ENCODE measurements at regions not wholly inside any gene's neighbourhood (a gene's known extent, or its start where the extent isn't known, plus 50 kb on each side); places are given as distances from the start of the nearest gene placed in this dataset.

- H3K27ac ChIP-seq = no peak overlapping the region
- TF ChIP-seq CTCF (IDR thresholded peaks at IDR 0.05) (no peak), POLR2A (IDR thresholded peaks at IDR 0.05) (no peak)
- H3K9me3 ChIP-seq = no peaks in the 10 kb centered on the region
- intact Hi-C loops (cut with DNase I) = no loop called here
- ATAC-seq = no peak
- H3K4me1 ChIP-seq = no peaks in the 10 kb centered on the region
- WGBS, 2 donors = 97 to 100% methylated on average over 1 of the region's 1 CpG
- H3K36me3 ChIP-seq (replicated peaks in 1 of 2; ENCODE audit: insufficient read depth in 1 of 2, low read depth in 2 of 2) = no peaks in the 10 kb centered on the region
- H3K4me3 ChIP-seq = no peak overlapping the region
- no peak for DNase-seq
- no peaks in the 10 kb centered on the region for H3K27me3 ChIP-seq
Observed at GRCh38 chr10:90975096-90975495, 54.2 kb upstream of the ANKRD1 start.

- H3K36me3 ChIP-seq (replicated peaks in 1 of 2; ENCODE audit: insufficient read depth in 1 of 2, low read depth in 2 of 2) = no peaks in the 10 kb centered on the region
- H3K27me3 ChIP-seq = no peaks in the 10 kb centered on the region
- intact Hi-C loops (cut with DNase I) = no loop called here
- 91 to 96% methylated on average over 3 of the region's 3 CpGs for WGBS, 2 donors
- H3K9me3 ChIP-seq = no peaks in the 10 kb centered on the region
- DNase-seq = no peak
- H3K4me1 ChIP-seq = no peaks in the 10 kb centered on the region
- TF ChIP-seq CTCF (IDR thresholded peaks at IDR 0.05) (no peak), POLR2A (IDR thresholded peaks at IDR 0.05) (no peak)
- ATAC-seq = no peak
- H3K27ac ChIP-seq = no peak overlapping the region
- no peak overlapping the region for H3K4me3 ChIP-seq
Observed at GRCh38 chr10:90977162-90977854, 56.4 kb upstream of the ANKRD1 start.

- no peak for DNase-seq
- H3K4me3 ChIP-seq = no peak overlapping the region
- H3K27ac ChIP-seq = no peak overlapping the region
- WGBS, 2 donors = 47 to 63% methylated on average over 3 of the region's 3 CpGs
- intact Hi-C loops (cut with DNase I) = no loop called here
- H3K4me1 ChIP-seq = no peaks in the 10 kb centered on the region
- H3K27me3 ChIP-seq = no peaks in the 10 kb centered on the region
- H3K36me3 ChIP-seq (replicated peaks in 1 of 2; ENCODE audit: insufficient read depth in 1 of 2, low read depth in 2 of 2) = no peaks in the 10 kb centered on the region
- no peaks in the 10 kb centered on the region for H3K9me3 ChIP-seq
- TF ChIP-seq POLR2A (IDR thresholded peaks at IDR 0.05) (no peak), CTCF (IDR thresholded peaks at IDR 0.05) (no peak)
- no peak for ATAC-seq
Observed at GRCh38 chr10:90977855-90978486, 57.1 kb upstream of the ANKRD1 start.

DNA sequence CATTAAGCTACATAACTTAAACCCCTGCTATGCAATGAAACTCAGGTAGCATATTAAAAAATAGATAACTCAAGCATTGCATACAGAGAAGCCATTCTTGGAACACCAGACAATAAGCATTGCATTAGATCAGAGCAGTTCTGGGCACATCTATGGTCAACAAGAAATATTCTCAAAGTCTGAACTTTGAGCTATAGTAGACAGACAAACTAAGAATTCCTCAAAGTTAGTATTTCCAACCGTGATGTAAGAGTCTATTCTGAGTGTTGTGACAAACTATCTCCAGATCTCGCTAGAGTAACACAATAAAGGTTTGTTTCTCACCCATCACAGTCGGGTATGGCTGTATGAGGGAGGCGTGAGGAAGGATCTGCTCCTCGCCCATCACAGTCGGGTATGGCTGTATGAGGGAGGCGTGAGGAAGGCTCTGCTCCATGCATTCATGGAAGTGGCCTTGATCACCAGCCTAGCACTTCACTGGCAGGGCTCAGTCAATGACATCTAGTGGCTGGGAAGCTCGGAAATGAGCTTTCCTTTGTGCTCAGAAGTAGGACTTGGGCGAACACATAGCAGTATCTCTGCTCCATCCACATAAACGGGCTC is 61.6 kb upstream of the ANKRD1 start:
- Histone ChIP-seq H3K36me3 (replicated peaks in 1 of 2; ENCODE audit: insufficient read depth in 1 of 2, low read depth in 2 of 2) (no peaks in the 10 kb centered on the region), H3K9me3 (no peaks in the 10 kb centered on the region), H3K27ac (no peak overlapping the region), H3K4me1 (peaks cover 13% of the 10 kb centered on the region), H3K27me3 (no peaks in the 10 kb centered on the region), H3K4me3 (no peak overlapping the region)
- no peak for DNase-seq
- no peak for ATAC-seq
- no peak for TF ChIP-seq CTCF (IDR thresholded peaks at IDR 0.05)
- TF ChIP-seq POLR2A (IDR thresholded peaks at IDR 0.05) = no peak
- 79 to 90% methylated on average over 10 of the region's 10 CpGs for WGBS, 2 donors
- intact Hi-C loops (cut with DNase I) = no loop called here

Measured in body of pancreas (tissue), 4 donors.